Neural cell (in vitro differentiated cells): ENCODE measurements at regions not wholly inside any gene's neighbourhood (a gene's known extent, or its start where the extent isn't known, plus 50 kb on each side); places are given as distances from the start of the nearest gene placed in this dataset.

Source experiments
- H2AFZ ChIP-seq: fragments of 200-600, 300-800 bp; sonication (generic), shearing (Covaris generic); 2 replicates; pipeline ENCODE4 v1.6.0; 2014; ENCODE audit warnings: low read depth, mild to moderate bottlenecking, antibody characterized with exemption, low read length, moderate library complexity
- H3F3A ChIP-seq: fragments of 200-600 bp; shearing (Covaris generic); 2 replicates; pipeline ENCODE4 v1.6.1; 2016; ENCODE audit warnings: mild to moderate bottlenecking, moderate library complexity, mixed read lengths, antibody characterized with exemption, low read length; ENCODE audit not compliant: insufficient read depth, poor library complexity, severe bottlenecking
- H3K27ac ChIP-seq: fragments of 200-600, 300-800 bp; sonication (generic), shearing (Covaris generic); 2 replicates; pipeline ENCODE4 v1.5.1; 2014; ENCODE audit warnings: mild to moderate bottlenecking, low read length, moderate library complexity
- H3K27me3 ChIP-seq: fragments of 300-800, 200-600 bp; sonication (generic), shearing (Covaris generic); 2 replicates; pipeline ENCODE4 v1.6.0; 2014; ENCODE audit warnings: mild to moderate bottlenecking, low read depth, low read length, moderate library complexity; ENCODE audit not compliant: insufficient read depth
- H3K36me3 ChIP-seq: fragments of 300-800, 200-600 bp; sonication (generic), shearing (Covaris generic); 2 replicates; pipeline ENCODE4 v1.5.1; 2014; ENCODE audit warnings: mild to moderate bottlenecking, antibody characterized with exemption, low read length, moderate library complexity; ENCODE audit not compliant: insufficient read depth
- H3K4me2 ChIP-seq: fragments of 300-800, 200-600 bp; sonication (generic), shearing (Covaris generic); 2 replicates; pipeline ENCODE4 v1.6.0; 2014; ENCODE audit warnings: mild to moderate bottlenecking, low read length
- H3K4me3 ChIP-seq: fragments of 300-800, 200-600 bp; sonication (generic), shearing (Covaris generic); 2 replicates; pipeline ENCODE4 v1.5.1; 2014; ENCODE audit warnings: mild to moderate bottlenecking, low read length, moderate library complexity
- H3K79me2 ChIP-seq: fragments of 200-600 bp; shearing (Covaris generic); replicated peaks from 2 replicates; pipeline ENCODE4 v1.6.0; 2014; ENCODE audit warnings: mild to moderate bottlenecking, low read length, moderate library complexity; ENCODE audit not compliant: insufficient read depth
- H3K9ac ChIP-seq: fragments of 300-800, 200-600 bp; sonication (generic), shearing (Covaris generic); 2 replicates; pipeline ENCODE4 v1.6.1; 2016; ENCODE audit warnings: mild to moderate bottlenecking, low read length, mixed read lengths
- H3K9me2 ChIP-seq: fragments of 200-600 bp; shearing (Covaris generic); 2 replicates; pipeline ENCODE4 v1.6.1; 2016; ENCODE audit warnings: mild to moderate bottlenecking, low read length, mixed read lengths; ENCODE audit not compliant: insufficient read depth
- H3K9me3 ChIP-seq: fragments of 200-600, 300-800 bp; sonication (generic), shearing (Covaris generic); 2 replicates; pipeline ENCODE4 v1.6.1; 2016; ENCODE audit warnings: mild to moderate bottlenecking, mixed run types, low read length, moderate library complexity, mixed read lengths
- H4K20me1 ChIP-seq: fragments of 200-600 bp; shearing (Covaris generic); 2 replicates; pipeline ENCODE4 v1.6.1; 2016; ENCODE audit warnings: mild to moderate bottlenecking, mixed run types; ENCODE audit not compliant: insufficient read depth
- CTCF ChIP-seq: fragments of 450-650 bp; IDR thresholded peaks from 2 replicates; pipeline ENCODE4 v1.5.1; 2014; ENCODE audit warnings: antibody characterized with exemption, mild to moderate bottlenecking, moderate library complexity; ENCODE audit not compliant: poor library complexity, severe bottlenecking
- EP300 ChIP-seq: fragments of 450-650 bp; conservative IDR thresholded peaks from 2 replicates; pipeline ENCODE4 v1.6.1; 2014; ENCODE audit warnings: antibody characterized with exemption, mild to moderate bottlenecking, moderate library complexity; ENCODE audit not compliant: poor library complexity, severe bottlenecking
- EZH2 ChIP-seq: fragments of 200-600, 300-800 bp; shearing (Covaris generic), sonication (generic); IDR thresholded peaks from 2 replicates; pipeline ENCODE4 v1.6.1; 2014; ENCODE audit warnings: antibody characterized with exemption, low read length, borderline replicate concordance, mild to moderate bottlenecking; ENCODE audit not compliant: insufficient read depth, poor library complexity, severe bottlenecking
- MXI1 ChIP-seq: fragments of 450-650 bp; conservative IDR thresholded peaks from 2 replicates; pipeline ENCODE4 v1.6.1; 2014; ENCODE audit warnings: antibody characterized with exemption, mild to moderate bottlenecking; ENCODE audit not compliant: poor library complexity, severe bottlenecking
- POLR2AphosphoS5 ChIP-seq: IDR thresholded peaks from 2 replicates; pipeline ENCODE4 v1.6.1; 2012
- RAD21 ChIP-seq: fragments of 450-650 bp; conservative IDR thresholded peaks from 2 replicates; pipeline ENCODE4 v1.6.1; 2014; ENCODE audit warnings: antibody characterized with exemption, mild to moderate bottlenecking, moderate library complexity
- REST ChIP-seq: IDR thresholded peaks from 2 replicates; pipeline ENCODE4 v1.6.1; 2012; ENCODE audit warnings: borderline replicate concordance
- SMC3 ChIP-seq: fragments of 450-650 bp; conservative IDR thresholded peaks from 2 replicates; pipeline ENCODE4 v1.6.1; 2014; ENCODE audit warnings: antibody characterized with exemption, mild to moderate bottlenecking, moderate library complexity; ENCODE audit not compliant: poor library complexity
- TAF1 ChIP-seq: IDR thresholded peaks from 2 replicates; pipeline ENCODE4 v1.6.1; 2012; ENCODE audit warnings: low read depth

GRCh38 chr2:142462306-142462705 is 331.5 kb upstream of the LRP1B start:
- no peaks in the 10 kb centered on the region for H3K9me2 ChIP-seq
- no peak overlapping the region for H3K4me2 ChIP-seq
- no peak overlapping the region for H3K4me3 ChIP-seq
- H3K27me3 ChIP-seq = no peaks in the 10 kb centered on the region
- TF ChIP-seq EZH2 = no peak
- TF ChIP-seq EP300 = no peak
- TF ChIP-seq POLR2AphosphoS5 = no peak
- no peak for TF ChIP-seq CTCF
- H3F3A ChIP-seq = no peaks in the 10 kb centered on the region
- no peaks in the 10 kb centered on the region for H3K79me2 ChIP-seq
- H3K36me3 ChIP-seq = no peaks in the 10 kb centered on the region
- no peak overlapping the region for H3K9ac ChIP-seq
- no peak overlapping the region for H2AFZ ChIP-seq
- H4K20me1 ChIP-seq = no peaks in the 10 kb centered on the region
- H3K27ac ChIP-seq = no peak overlapping the region
- H3K9me3 ChIP-seq = no peaks in the 10 kb centered on the region

GRCh38 chr2:142445551-142446072 is 314.8 kb upstream of the LRP1B start:
- Histone ChIP-seq H3K9me3 (no peaks in the 10 kb centered on the region), H3K27ac (no peak overlapping the region), H3K9me2 (no peaks in the 10 kb centered on the region), H3K4me3 (no peak overlapping the region), H3K27me3 (no peaks in the 10 kb centered on the region), H3K79me2 (no peaks in the 10 kb centered on the region), H2AFZ (no peak overlapping the region), H3F3A (no peaks in the 10 kb centered on the region), H4K20me1 (no peaks in the 10 kb centered on the region), H3K36me3 (no peaks in the 10 kb centered on the region), H3K9ac (no peak overlapping the region), H3K4me2 (no peak overlapping the region)
- TF ChIP-seq TAF1 (no peak), EP300 (no peak), EZH2 (no peak), REST (no peak), POLR2AphosphoS5 (no peak), RAD21 (no peak)

- no peak overlapping the region for H3K27ac ChIP-seq
- H3F3A ChIP-seq = no peaks in the 10 kb centered on the region
- no peak overlapping the region for H3K4me2 ChIP-seq
- TF ChIP-seq CTCF (no peak), EP300 (no peak), SMC3 (no peak), TAF1 (no peak), RAD21 (no peak), POLR2AphosphoS5 (no peak), MXI1 (no peak), EZH2 (no peak), REST (no peak)
- H3K79me2 ChIP-seq = no peaks in the 10 kb centered on the region
- H3K4me3 ChIP-seq = no peak overlapping the region
- no peaks in the 10 kb centered on the region for H3K36me3 ChIP-seq
- H3K9ac ChIP-seq = no peak overlapping the region
- no peaks in the 10 kb centered on the region for H3K9me3 ChIP-seq
- no peak overlapping the region for H2AFZ ChIP-seq
- no peaks in the 10 kb centered on the region for H3K27me3 ChIP-seq
- no peaks in the 10 kb centered on the region for H4K20me1 ChIP-seq
- H3K9me2 ChIP-seq = no peaks in the 10 kb centered on the region
These were observed 314.2 kb upstream of the LRP1B start for GRCh38 chr2:142445023-142445422.
